ENCODE measurements at regions not wholly inside any gene's neighbourhood (a gene's known extent, or its start where the extent isn't known, plus 50 kb on each side); places are given as distances from the start of the nearest gene placed in this dataset.
A peak's percentile ranks its signal among the peaks of the same experiment; 100 is the strongest.

- TF ChIP-seq MAX (IDR thresholded peaks at IDR 0.05; ENCODE audit: low read depth, low read length) (no peak), CTCF (IDR thresholded peaks at IDR 0.05; ENCODE audit: low read depth, low read length) (no peak), MYC (IDR thresholded peaks at IDR 0.05; ENCODE audit: low read depth, low read length) (no peak)
- H3K4me3 ChIP-seq (ENCODE audit: low read depth, low read length): no peak overlapping the region
- DNase-seq (ENCODE audit: low read depth): no peak
Measured at GRCh38 chr11:70616317-70616716, 218.0 kb downstream of the CTTN start.

GRCh38 chr11:70616938-70617654 is 218.8 kb downstream of the CTTN start:
- TF ChIP-seq MYC (IDR thresholded peaks at IDR 0.05; ENCODE audit: low read depth, low read length): no peak
- TF ChIP-seq CTCF (IDR thresholded peaks at IDR 0.05; ENCODE audit: low read depth, low read length): no peak
- no peak for TF ChIP-seq POLR2A (IDR thresholded peaks at IDR 0.05; ENCODE audit: extremely low read depth, insufficient read length)
- no peak for TF ChIP-seq MAX (IDR thresholded peaks at IDR 0.05; ENCODE audit: low read depth, low read length)
- peak; percentile 56 for DNase-seq (ENCODE audit: low read depth)
- no peak overlapping the region for H3K4me3 ChIP-seq (ENCODE audit: low read depth, low read length)

GRCh38 chr11:70618431-70619101 is 220.2 kb downstream of the CTTN start:
- no peak overlapping the region for H3K4me3 ChIP-seq (ENCODE audit: low read depth, low read length)
- no peak for DNase-seq (ENCODE audit: low read depth)
- TF ChIP-seq POLR2A (IDR thresholded peaks at IDR 0.05; ENCODE audit: extremely low read depth, insufficient read length): no peak
- no peak for TF ChIP-seq CTCF (IDR thresholded peaks at IDR 0.05; ENCODE audit: low read depth, low read length)
- no peak for TF ChIP-seq MYC (IDR thresholded peaks at IDR 0.05; ENCODE audit: low read depth, low read length)
- no peak for TF ChIP-seq MAX (IDR thresholded peaks at IDR 0.05; ENCODE audit: low read depth, low read length)

- no peak for DNase-seq (ENCODE audit: low read depth)
- TF ChIP-seq CTCF (IDR thresholded peaks at IDR 0.05; ENCODE audit: low read depth, low read length): no peak
- TF ChIP-seq MYC (IDR thresholded peaks at IDR 0.05; ENCODE audit: low read depth, low read length): no peak
- no peak for TF ChIP-seq MAX (IDR thresholded peaks at IDR 0.05; ENCODE audit: low read depth, low read length)
- TF ChIP-seq POLR2A (IDR thresholded peaks at IDR 0.05; ENCODE audit: extremely low read depth, insufficient read length): no peak
- H3K4me3 ChIP-seq (ENCODE audit: low read depth, low read length): no peak overlapping the region
Measured at GRCh38 chr11:70619591-70619990, 221.3 kb downstream of the CTTN start.

- DNase-seq (ENCODE audit: low read depth): no peak
- no peak overlapping the region for H3K4me3 ChIP-seq (ENCODE audit: low read depth, low read length)
- no peak for TF ChIP-seq POLR2A (IDR thresholded peaks at IDR 0.05; ENCODE audit: extremely low read depth, insufficient read length)
- TF ChIP-seq CTCF (IDR thresholded peaks at IDR 0.05; ENCODE audit: low read depth, low read length): no peak
- TF ChIP-seq MYC (IDR thresholded peaks at IDR 0.05; ENCODE audit: low read depth, low read length): no peak
- TF ChIP-seq MAX (IDR thresholded peaks at IDR 0.05; ENCODE audit: low read depth, low read length): no peak
Measured at GRCh38 chr11:70620510-70621184, 222.3 kb downstream of the CTTN start.

Measured in NB4 (cell line).